HepG2 (cell line): ENCODE measurements at regions not wholly inside any gene's neighbourhood (a gene's known extent, or its start where the extent isn't known, plus 50 kb on each side); places are given as distances from the start of the nearest gene placed in this dataset.

Experiments
- SALL2 ChIP-seq: sonication (generic); formaldehyde crosslinking; IDR thresholded peaks from 2 replicates; pipeline ENCODE4 v1.8.1; 2023; ENCODE audit warnings: mild to moderate bottlenecking, missing genetic modification reagents, inconsistent platforms
- TARDBP ChIP-seq: sonication (generic); formaldehyde crosslinking; IDR thresholded peaks from 2 replicates; pipeline ENCODE4 v1.8.0; 2022; ENCODE audit warnings: mild to moderate bottlenecking, missing genetic modification reagents
- ZNF207 ChIP-seq: fragments of 450-650 bp; IDR thresholded peaks from 2 replicates; pipeline ENCODE4 v1.6.1; 2016; ENCODE audit warnings: antibody characterized with exemption, borderline replicate concordance

DNA sequence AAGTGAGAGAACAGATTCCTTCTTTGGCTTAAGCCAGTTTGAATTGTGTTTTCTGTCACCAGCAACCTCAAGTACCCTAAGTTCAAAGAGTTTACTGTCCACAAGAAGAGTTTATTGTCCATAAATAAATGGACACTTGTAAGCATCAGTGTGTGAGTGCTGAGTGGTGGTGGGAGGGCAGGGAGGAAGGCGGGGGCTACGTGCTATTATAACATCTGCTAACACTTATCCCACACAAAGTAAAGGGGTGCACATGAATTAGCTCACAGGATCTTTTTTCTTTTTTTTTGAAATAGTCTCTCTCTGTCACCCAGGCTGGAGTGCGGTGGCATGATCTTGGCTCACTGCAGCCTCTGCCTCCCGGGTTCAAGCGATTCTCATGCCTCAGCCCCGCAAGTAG is 87.2 kb downstream of the MICALL2 start:
- TF ChIP-seq SALL2 (CRISPR knock-in tag) (no peak), TARDBP (CRISPR knock-in tag) (no peak), ZNF207 (no peak)
